ENCODE measurements at regions not wholly inside any gene's neighbourhood (a gene's known extent, or its start where the extent isn't known, plus 50 kb on each side); places are given as distances from the start of the nearest gene placed in this dataset.

GRCh38 chr11:19378814-19379213 is 138.1 kb upstream of the E2F8 start:
- Histone ChIP-seq H3K9me3 (no peaks in the 10 kb centered on the region), H3K36me3 (no peaks in the 10 kb centered on the region), H3K4me3 (no peak overlapping the region), H3K27me3 (no peaks in the 10 kb centered on the region), H3K4me1 (peaks cover 0 to 9% (median 0%) of the 10 kb centered on the region in 4 donors), H3K27ac (no peak overlapping the region)
- no peak for DNase-seq (ENCODE audit: low spot score in 2 of 2)
- no peak for TF ChIP-seq EP300 (IDR thresholded peaks at IDR 0.05)
- no peak for TF ChIP-seq CTCF (IDR thresholded peaks at IDR 0.05)
- no peak for TF ChIP-seq POLR2A (IDR thresholded peaks at IDR 0.05)
- WGBS, 2 donors, result 74 to 86% methylated on average over 4 of the region's 4 CpGs

GRCh38 chr11:19377881-19378280 is 137.1 kb upstream of the E2F8 start:
- Histone ChIP-seq H3K36me3 (no peaks in the 10 kb centered on the region), H3K27me3 (no peaks in the 10 kb centered on the region), H3K4me3 (no peak overlapping the region), H3K9me3 (no peaks in the 10 kb centered on the region), H3K27ac (no peak overlapping the region), H3K4me1 (peaks cover 0 to 9% (median 0%) of the 10 kb centered on the region in 4 donors)
- 92 to 95% methylated on average over 4 of the region's 4 CpGs for WGBS, 2 donors
- TF ChIP-seq POLR2A (IDR thresholded peaks at IDR 0.05) (no peak), CTCF (IDR thresholded peaks at IDR 0.05) (no peak), EP300 (IDR thresholded peaks at IDR 0.05) (no peak)
- no peak for DNase-seq (ENCODE audit: low spot score in 2 of 2)

- Histone ChIP-seq H3K36me3 (no peaks in the 10 kb centered on the region), H3K27me3 (no peaks in the 10 kb centered on the region), H3K27ac (no peak overlapping the region), H3K4me1 (peaks cover 0 to 12% (median 4%) of the 10 kb centered on the region in 4 donors), H3K4me3 (no peak overlapping the region), H3K9me3 (no peaks in the 10 kb centered on the region)
- no peak for DNase-seq (ENCODE audit: low spot score in 2 of 2)
- TF ChIP-seq CTCF (IDR thresholded peaks at IDR 0.05) (no peak), POLR2A (IDR thresholded peaks at IDR 0.05) (no peak), EP300 (IDR thresholded peaks at IDR 0.05) (no peak)
- 79 to 88% methylated on average over 3 of the region's 3 CpGs for WGBS, 2 donors
Measured at GRCh38 chr11:19375440-19375839, 134.7 kb upstream of the E2F8 start.

GRCh38 chr11:19374151-19374569 is 133.4 kb upstream of the E2F8 start:
- DNase-seq (ENCODE audit: low spot score in 2 of 2), result no peak
- H3K9me3 ChIP-seq, result no peaks in the 10 kb centered on the region
- peaks cover 0 to 19% (median 8%) of the 10 kb centered on the region in 4 donors for H3K4me1 ChIP-seq
- TF ChIP-seq CTCF (IDR thresholded peaks at IDR 0.05) (no peak), EP300 (IDR thresholded peaks at IDR 0.05) (no peak), POLR2A (IDR thresholded peaks at IDR 0.05) (no peak)
- no peaks in the 10 kb centered on the region for H3K36me3 ChIP-seq
- no peak overlapping the region for H3K4me3 ChIP-seq
- H3K27me3 ChIP-seq, result no peaks in the 10 kb centered on the region
- 66 to 78% methylated on average over 1 of the region's 1 CpG for WGBS, 2 donors
- no peak overlapping the region for H3K27ac ChIP-seq

- Histone ChIP-seq H3K27me3 (no peaks in the 10 kb centered on the region), H3K36me3 (no peaks in the 10 kb centered on the region), H3K9me3 (no peaks in the 10 kb centered on the region), H3K4me3 (no peak overlapping the region), H3K4me1 (peaks cover 0 to 30% (median 10%) of the 10 kb centered on the region in 4 donors), H3K27ac (no peak overlapping the region)
- TF ChIP-seq POLR2A (IDR thresholded peaks at IDR 0.05) (no peak), CTCF (IDR thresholded peaks at IDR 0.05) (no peak), EP300 (IDR thresholded peaks at IDR 0.05) (no peak)
- no peak for DNase-seq (ENCODE audit: low spot score in 2 of 2)
- 78 to 89% methylated on average over 4 of the region's 4 CpGs for WGBS, 2 donors
Measured at GRCh38 chr11:19372381-19372780, 131.6 kb upstream of the E2F8 start.
